RWPE1 (cell line): ENCODE measurements at regions not wholly inside any gene's neighbourhood (a gene's known extent, or its start where the extent isn't known, plus 50 kb on each side); places are given as distances from the start of the nearest gene placed in this dataset.
"Not testable (repeated sequence)": the region's sequence is repeated elsewhere in the genome, so short reads cannot be mapped to it uniquely, and the experiment has no call there.

Source experiments
- CTCF ChIA-PET: fragments of 350-600 bp; sonication (Branson Sonifier 250); formaldehyde crosslinking; extraction: SDS; loops from one replicate; lab custom pipeline; 2021; lab: Yijun Ruan, JAX
- POLR2A ChIA-PET: fragments of 400-600 bp; formaldehyde crosslinking; extraction: SDS; loops from one replicate; lab custom pipeline; 2020; ENCODE audit warnings: antibody characterized with exemption; ENCODE audit not compliant: low non-redundant PET; lab: Yijun Ruan, JAX
- DNase-seq: peaks from one replicate; pipeline ENCODE4 v3.0.0; 2012; ENCODE audit warnings: low spot score
- H3K27ac ChIP-seq: fragments of 450-650 bp; 2 replicates; pipeline ENCODE4 v1.5.1; 2017
- CTCF ChIP-seq: fragments of 450-650 bp; conservative IDR thresholded peaks from 2 replicates; pipeline ENCODE4 v1.5.1; 2017; ENCODE audit warnings: low read depth, mild to moderate bottlenecking

- TF ChIP-seq CTCF: no peak
- H3K27ac ChIP-seq: no peak overlapping the region
- ChIA-PET CTCF (no interaction called here), POLR2A (no interaction called here)
- no peak for DNase-seq
These were observed 505.5 kb downstream of the NEBL start for GRCh38 chr10:20391629-20392028.

GRCh38 chr10:20381761-20382160 lies 515.4 kb downstream of the NEBL start:
- CTCF ChIA-PET: no interaction called here
- POLR2A ChIA-PET: no interaction called here
- DNase-seq: no peak
- TF ChIP-seq CTCF: no peak
- H3K27ac ChIP-seq: no peak overlapping the region

- DNase-seq: no peak
- H3K27ac ChIP-seq: no peak overlapping the region
- ChIA-PET CTCF (no interaction called here), POLR2A (no interaction called here)
- TF ChIP-seq CTCF: no peak
These were observed 516.7 kb downstream of the NEBL start for GRCh38 chr10:20380401-20380800.

GRCh38 chr10:20372748-20373147 lies 524.4 kb downstream of the NEBL start:
- CTCF ChIA-PET: interaction anchor here (0.6 to 0.7 kb wide), 2 partner anchors 76 to 101 kb away, joined by 3 read pairs; no protein-coding TSS in a partner anchor
- TF ChIP-seq CTCF: no peak
- H3K27ac ChIP-seq: no peak overlapping the region
- POLR2A ChIA-PET: no interaction called here
- no peak for DNase-seq

GRCh38 chr10:20370977-20371533 lies 526.1 kb downstream of the NEBL start:
- H3K27ac ChIP-seq: not testable (repeated sequence)

GRCh38 chr10:20369863-20370736 lies 527.0 kb downstream of the NEBL start:
- no peak for TF ChIP-seq CTCF
- ChIA-PET CTCF (interaction anchor here (0.6 kb wide), 1 partner anchor 417 kb away, joined by 3 read pairs; no protein-coding TSS in a partner anchor), POLR2A (no interaction called here)
- DNase-seq: no peak
- H3K27ac ChIP-seq: no peak overlapping the region

More at GRCh38 chr10:20370977-20371533, 526.1 kb downstream of the NEBL start:
- POLR2A ChIA-PET, CTCF ChIA-PET, DNase-seq: not testable (repeated sequence)

GRCh38 chr10:20363684-20364083 lies 533.4 kb downstream of the NEBL start:
- H3K27ac ChIP-seq: no peak overlapping the region
- POLR2A ChIA-PET: no interaction called here
- no peak for DNase-seq
- CTCF ChIA-PET: no interaction called here
- TF ChIP-seq CTCF: no peak
